SK-N-SH treated with all-trans-retinoic acid at 6 μM for 48 hours (cell line): ENCODE measurements at regions not wholly inside any gene's neighbourhood (a gene's known extent, or its start where the extent isn't known, plus 50 kb on each side); places are given as distances from the start of the nearest gene placed in this dataset.
A peak's percentile ranks its signal among the peaks of the same experiment; 100 is the strongest.

ENCODE experiments used
- ATAC-seq: fragments of 200-7000 bp; cut with Tn5 transposase; 3 replicates; pipeline ENCODE4 v1.9.1; 2020; ENCODE audit warnings: mild to moderate bottlenecking, moderate library complexity
- ARNTL ChIP-seq: fragments of 450-650 bp; formaldehyde crosslinking; IDR thresholded peaks from 2 replicates; pipeline ENCODE4 v1.5.0; 2020; ENCODE audit warnings: low read depth, mild to moderate bottlenecking, moderate library complexity, borderline replicate concordance
- BACH2 ChIP-seq: fragments of 250-450 bp; sonication (Bioruptor Pico); IDR thresholded peaks from 2 replicates; pipeline ENCODE4 v1.9.0; 2021; ENCODE audit warnings: mild to moderate bottlenecking, borderline replicate concordance
- CREB5 ChIP-seq: fragments of 250-450 bp; sonication (Bioruptor Pico); IDR thresholded peaks from 2 replicates; pipeline ENCODE4 v1.5.1; 2020; ENCODE audit warnings: low read depth, mild to moderate bottlenecking, moderate library complexity
- CSDC2 ChIP-seq: fragments of 250-450 bp; sonication (Bioruptor Pico); IDR thresholded peaks from 2 replicates; pipeline ENCODE4 v1.5.0; 2020; ENCODE audit warnings: mild to moderate bottlenecking, moderate library complexity
- CSRNP3 ChIP-seq: fragments of 250-450 bp; sonication (Bioruptor Pico); IDR thresholded peaks from 2 replicates; pipeline ENCODE4 v1.5.1; 2021; ENCODE audit warnings: mild to moderate bottlenecking, moderate library complexity
- ESRRG ChIP-seq: fragments of 250-450 bp; sonication (Bioruptor Pico); IDR thresholded peaks from 2 replicates; pipeline ENCODE4 v1.6.1; 2021; ENCODE audit warnings: mild to moderate bottlenecking
- GLIS3 ChIP-seq: fragments of 250-450 bp; sonication (Bioruptor Pico); IDR thresholded peaks from 2 replicates; pipeline ENCODE4 v1.5.0; 2020; ENCODE audit warnings: mild to moderate bottlenecking, moderate library complexity
- ISL1 ChIP-seq: fragments of 250-450 bp; sonication (Bioruptor Pico); IDR thresholded peaks from 2 replicates; pipeline ENCODE4 v2.1.2; 2022; ENCODE audit warnings: mild to moderate bottlenecking, moderate library complexity
- OSR1 ChIP-seq: fragments of 250-450 bp; sonication (Bioruptor Pico); IDR thresholded peaks from 2 replicates; pipeline ENCODE4 v1.8.0; 2022; ENCODE audit warnings: moderate library complexity, mild to moderate bottlenecking, inconsistent platforms
- POU6F1 ChIP-seq: fragments of 250-450 bp; sonication (Bioruptor Pico); IDR thresholded peaks from 2 replicates; pipeline ENCODE4 v1.8.0; 2021; ENCODE audit warnings: low read depth, mild to moderate bottlenecking, moderate library complexity, borderline replicate concordance
- RARB ChIP-seq: fragments of 250-450 bp; sonication (Bioruptor Pico); IDR thresholded peaks from 2 replicates; pipeline ENCODE4 v1.8.0; 2021; ENCODE audit warnings: mild to moderate bottlenecking, moderate library complexity
- SNAI2 ChIP-seq: fragments of 250-450 bp; sonication (Bioruptor Pico); IDR thresholded peaks from 2 replicates; pipeline ENCODE4 v1.5.0; 2020; ENCODE audit warnings: mild to moderate bottlenecking, moderate library complexity
- TCF4 ChIP-seq: fragments of 250-450 bp; sonication (Bioruptor Pico); IDR thresholded peaks from 2 replicates; pipeline ENCODE4 v1.8.0; 2021; ENCODE audit warnings: mild to moderate bottlenecking, moderate library complexity, borderline replicate concordance
- TOX ChIP-seq: fragments of 250-450 bp; sonication (Bioruptor Pico); IDR thresholded peaks from 2 replicates; pipeline ENCODE4 v1.8.0; 2021; ENCODE audit warnings: mild to moderate bottlenecking, moderate library complexity, borderline replicate concordance
- TSHZ2 ChIP-seq: fragments of 250-450 bp; sonication (Bioruptor Pico); IDR thresholded peaks from 2 replicates; pipeline ENCODE4 v1.5.0; 2020; ENCODE audit warnings: mild to moderate bottlenecking, moderate library complexity
- ZC3H10 ChIP-seq: fragments of 250-450 bp; sonication (Bioruptor Pico); IDR thresholded peaks from 2 replicates; pipeline ENCODE4 v1.5.1; 2021; ENCODE audit warnings: mild to moderate bottlenecking, moderate library complexity
- ZFP3 ChIP-seq: fragments of 250-450 bp; sonication (Bioruptor Pico); IDR thresholded peaks from 2 replicates; pipeline ENCODE4 v1.5.0; 2020; ENCODE audit warnings: mild to moderate bottlenecking, moderate library complexity
- ZFP30 ChIP-seq: fragments of 450-650 bp; formaldehyde crosslinking; IDR thresholded peaks from 2 replicates; pipeline ENCODE4 v1.5.0; 2022; ENCODE audit warnings: mild to moderate bottlenecking, moderate library complexity
- ZNF70 ChIP-seq: fragments of 450-650 bp; formaldehyde crosslinking; IDR thresholded peaks from 2 replicates; pipeline ENCODE4 v1.5.0; 2020; ENCODE audit warnings: mild to moderate bottlenecking, moderate library complexity
- ZNF8 ChIP-seq: fragments of 450-650 bp; formaldehyde crosslinking; IDR thresholded peaks from 2 replicates; pipeline ENCODE4 v1.5.0; 2020; ENCODE audit warnings: mild to moderate bottlenecking, moderate library complexity

GRCh38 chr3:139227165-139227564 lies 116.7 kb upstream of the MRPS22 start:
- TF ChIP-seq TSHZ2 (CRISPR knock-in tag) (no peak), ZFP3 (CRISPR knock-in tag) (peak; percentile 95)
- ATAC-seq, result peak; percentile 17; the same call in 2 of the 3 replicates

- ATAC-seq, result no peak; the same call in 1 of the 3 replicates
- no peak for TF ChIP-seq ESRRG (CRISPR knock-in tag)
- no peak for TF ChIP-seq OSR1 (CRISPR knock-in tag)
- no peak for TF ChIP-seq ZC3H10 (CRISPR knock-in tag)
- no peak for TF ChIP-seq GLIS3 (CRISPR knock-in tag)
- no peak for TF ChIP-seq ZNF8 (CRISPR knock-in tag)
- no peak for TF ChIP-seq RARB (CRISPR knock-in tag)
- no peak for TF ChIP-seq TSHZ2 (CRISPR knock-in tag)
- no peak for TF ChIP-seq SNAI2 (CRISPR knock-in tag)
- no peak for TF ChIP-seq CSDC2 (CRISPR knock-in tag)
- TF ChIP-seq POU6F1 (CRISPR knock-in tag), result no peak
- TF ChIP-seq CSRNP3 (CRISPR knock-in tag), result no peak
- no peak for TF ChIP-seq TCF4
- no peak for TF ChIP-seq ZNF70 (CRISPR knock-in tag)
- no peak for TF ChIP-seq ZFP30
- TF ChIP-seq ISL1 (CRISPR knock-in tag), result no peak
- TF ChIP-seq BACH2 (CRISPR knock-in tag), result no peak
- no peak for TF ChIP-seq TOX
- TF ChIP-seq CREB5 (CRISPR knock-in tag), result no peak
Observed at GRCh38 chr3:139227827-139228226, 116.0 kb upstream of the MRPS22 start.

GRCh38 chr3:139230391-139230790 lies 113.4 kb upstream of the MRPS22 start:
- no peak for ATAC-seq
- TF ChIP-seq CSRNP3 (CRISPR knock-in tag), result no peak
- TF ChIP-seq ARNTL (CRISPR knock-in tag), result no peak
- no peak for TF ChIP-seq TSHZ2 (CRISPR knock-in tag)
- no peak for TF ChIP-seq ZFP30
- TF ChIP-seq ISL1 (CRISPR knock-in tag), result no peak
- TF ChIP-seq ESRRG (CRISPR knock-in tag), result no peak
- TF ChIP-seq RARB (CRISPR knock-in tag), result no peak
- TF ChIP-seq TCF4, result no peak
- TF ChIP-seq GLIS3 (CRISPR knock-in tag), result no peak
- TF ChIP-seq TOX, result no peak
- TF ChIP-seq SNAI2 (CRISPR knock-in tag), result no peak
- TF ChIP-seq ZFP3 (CRISPR knock-in tag), result no peak
